Smooth muscle cell (in vitro differentiated cells): ENCODE measurements at regions not wholly inside any gene's neighbourhood (a gene's known extent, or its start where the extent isn't known, plus 50 kb on each side); places are given as distances from the start of the nearest gene placed in this dataset.
"Not testable (repeated sequence)": the region's sequence is repeated elsewhere in the genome, so short reads cannot be mapped to it uniquely, and the experiment has no call there.

ENCODE experiments used
- DNase-seq: peaks from one replicate; lab custom pipeline; 2025; ENCODE audit not compliant: unreplicated experiment; lab: John Stamatoyannopoulos, UW
- H2AFZ ChIP-seq: fragments of 200-600 bp; sonication (generic); 2 replicates; pipeline ENCODE4 v1.6.0; 2016; ENCODE audit warnings: antibody characterized with exemption, low read depth, mild to moderate bottlenecking
- H3F3A ChIP-seq: fragments of 200-600 bp; sonication (generic); 2 replicates; pipeline ENCODE4 v1.6.0; 2017; ENCODE audit warnings: antibody characterized with exemption, low read depth
- H3K27ac ChIP-seq: fragments of 200-600 bp; sonication (generic); 2 replicates; pipeline ENCODE4 v1.5.1; 2016; ENCODE audit warnings: low read depth, mild to moderate bottlenecking
- H3K27me3 ChIP-seq: fragments of 200-600 bp; sonication (generic); 2 replicates; pipeline ENCODE4 v1.6.1; 2016; ENCODE audit warnings: low read depth, mild to moderate bottlenecking
- H3K36me3 ChIP-seq: fragments of 200-600 bp; sonication (generic); 2 replicates; pipeline ENCODE4 v1.5.1; 2016; ENCODE audit warnings: low read depth
- H3K4me1 ChIP-seq: fragments of 200-600 bp; sonication (generic); 2 replicates; pipeline ENCODE4 v1.5.1; 2016; ENCODE audit warnings: low read depth
- H3K4me2 ChIP-seq: fragments of 200-600 bp; sonication (generic); 2 replicates; pipeline ENCODE4 v1.6.0; 2016; ENCODE audit warnings: mild to moderate bottlenecking
- H3K4me3 ChIP-seq: fragments of 200-600 bp; sonication (generic); 2 replicates; pipeline ENCODE4 v1.5.1; 2016; ENCODE audit warnings: mild to moderate bottlenecking
- H3K79me2 ChIP-seq: fragments of 200-600 bp; sonication (generic); 2 replicates; pipeline ENCODE4 v1.6.0; 2016; ENCODE audit warnings: low read depth, mild to moderate bottlenecking
- H3K9ac ChIP-seq: fragments of 200-600 bp; sonication (generic); 2 replicates; pipeline ENCODE4 v1.6.0; 2016; ENCODE audit warnings: low read depth
- H3K9me3 ChIP-seq: fragments of 200-600 bp; sonication (generic); replicated peaks from 2 replicates; pipeline ENCODE4 v1.5.1; 2016; ENCODE audit warnings: low read depth
- H4K20me1 ChIP-seq: fragments of 200-600 bp; sonication (generic); 2 replicates; pipeline ENCODE4 v1.6.0; 2016; ENCODE audit warnings: low read depth
- WGBS: methylation state at CpG from one replicate; pipeline ENCODE4 v1.1.7; 2016; ENCODE audit warnings: low lambda C conversion rate; 5-methylcytosine and 5-hydroxymethylcytosine counted together
- TF ChIP-seq, protein P1 (sequence below): fragments of 200-600 bp; sonication (generic); IDR thresholded peaks from 2 replicates; pipeline ENCODE4 v1.5.1; 2017; ENCODE audit warnings: borderline replicate concordance, mild to moderate bottlenecking, antibody characterized with exemption; ENCODE audit not compliant: insufficient read depth, poor library complexity, severe bottlenecking

DNA sequence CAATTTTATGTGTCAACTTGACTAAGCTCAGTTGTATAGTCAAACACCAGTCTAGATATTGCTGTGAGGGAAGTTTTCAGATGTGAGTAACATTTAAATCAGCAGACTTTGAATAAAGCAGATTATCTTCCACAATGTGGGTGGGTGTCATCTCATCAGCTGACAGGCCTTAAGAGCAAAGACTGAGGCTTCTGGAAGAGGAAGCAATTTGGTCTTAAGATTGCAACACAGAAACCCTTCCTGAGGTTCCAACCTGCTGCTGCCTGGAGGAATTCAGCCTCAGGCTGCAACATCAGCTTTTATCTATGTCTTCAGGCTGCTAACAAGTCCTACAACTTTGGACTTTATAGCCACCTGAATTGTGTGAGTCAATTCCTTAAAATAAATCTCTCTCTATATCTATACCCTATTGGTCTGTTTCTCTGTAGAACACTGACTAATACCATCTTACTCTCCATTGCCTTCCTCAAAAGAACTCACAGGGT, 277.2 kb upstream of the PLET1 start:
- TF ChIP-seq, protein P1, sequence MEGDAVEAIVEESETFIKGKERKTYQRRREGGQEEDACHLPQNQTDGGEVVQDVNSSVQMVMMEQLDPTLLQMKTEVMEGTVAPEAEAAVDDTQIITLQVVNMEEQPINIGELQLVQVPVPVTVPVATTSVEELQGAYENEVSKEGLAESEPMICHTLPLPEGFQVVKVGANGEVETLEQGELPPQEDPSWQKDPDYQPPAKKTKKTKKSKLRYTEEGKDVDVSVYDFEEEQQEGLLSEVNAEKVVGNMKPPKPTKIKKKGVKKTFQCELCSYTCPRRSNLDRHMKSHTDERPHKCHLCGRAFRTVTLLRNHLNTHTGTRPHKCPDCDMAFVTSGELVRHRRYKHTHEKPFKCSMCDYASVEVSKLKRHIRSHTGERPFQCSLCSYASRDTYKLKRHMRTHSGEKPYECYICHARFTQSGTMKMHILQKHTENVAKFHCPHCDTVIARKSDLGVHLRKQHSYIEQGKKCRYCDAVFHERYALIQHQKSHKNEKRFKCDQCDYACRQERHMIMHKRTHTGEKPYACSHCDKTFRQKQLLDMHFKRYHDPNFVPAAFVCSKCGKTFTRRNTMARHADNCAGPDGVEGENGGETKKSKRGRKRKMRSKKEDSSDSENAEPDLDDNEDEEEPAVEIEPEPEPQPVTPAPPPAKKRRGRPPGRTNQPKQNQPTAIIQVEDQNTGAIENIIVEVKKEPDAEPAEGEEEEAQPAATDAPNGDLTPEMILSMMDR = no peak
- no peak overlapping the region for H3K9ac ChIP-seq
- H3K79me2 ChIP-seq = no peaks in the 10 kb centered on the region
- no peak overlapping the region for H2AFZ ChIP-seq
- no peaks in the 10 kb centered on the region for H3F3A ChIP-seq
- H3K9me3 ChIP-seq = no peaks in the 10 kb centered on the region
- no peak overlapping the region for H3K4me3 ChIP-seq
- DNase-seq = no peak
- no peaks in the 10 kb centered on the region for H4K20me1 ChIP-seq
- no peaks in the 10 kb centered on the region for H3K4me1 ChIP-seq
- no peak overlapping the region for H3K4me2 ChIP-seq
- H3K27ac ChIP-seq = no peak overlapping the region
- peaks cover 28% of the 10 kb centered on the region for H3K27me3 ChIP-seq
- no peaks in the 10 kb centered on the region for H3K36me3 ChIP-seq

DNA sequence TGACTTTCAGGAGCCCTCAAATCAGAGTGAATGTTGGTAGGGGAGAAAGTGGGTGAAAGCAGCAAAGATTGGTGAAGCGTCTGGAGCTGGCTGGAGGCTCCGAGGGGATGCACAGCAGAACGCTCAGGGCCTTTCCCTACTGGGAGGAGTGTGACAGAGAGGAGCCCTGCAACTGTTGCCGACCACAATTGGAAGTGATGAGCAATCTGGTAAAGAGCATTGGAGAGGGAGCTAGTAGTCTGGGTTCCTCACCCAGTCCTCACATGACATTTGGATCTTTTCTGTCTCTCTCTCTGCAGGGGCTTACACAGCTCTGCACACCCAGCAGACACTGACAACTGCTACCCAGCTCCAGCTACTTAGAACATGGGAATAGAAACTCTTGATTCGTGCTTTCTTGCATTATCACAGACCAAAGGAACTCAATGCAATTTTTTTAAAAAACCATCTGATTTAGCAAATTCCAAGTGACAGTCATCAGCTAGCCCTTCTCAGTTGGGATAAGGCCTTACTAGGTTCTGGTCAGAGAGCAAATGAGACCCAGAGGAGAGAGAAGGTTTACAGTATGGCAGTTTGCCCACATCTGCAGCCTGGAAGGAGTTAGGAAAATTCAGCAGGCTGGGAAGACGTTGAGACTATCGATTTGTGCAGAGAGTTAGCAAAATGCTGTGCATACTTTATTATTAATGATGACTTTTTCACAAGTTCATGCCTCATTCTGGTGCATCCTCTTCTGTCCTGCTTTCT, 278.0 kb upstream of the PLET1 start:
- H3K9ac ChIP-seq = no peak overlapping the region
- peaks cover 20% of the 10 kb centered on the region for H3K27me3 ChIP-seq
- H2AFZ ChIP-seq = no peak overlapping the region
- no peaks in the 10 kb centered on the region for H3F3A ChIP-seq
- H3K79me2 ChIP-seq = no peaks in the 10 kb centered on the region
- WGBS = 86% methylated on average over 7 of the region's 7 CpGs
- no peaks in the 10 kb centered on the region for H3K9me3 ChIP-seq
- H3K4me1 ChIP-seq = no peaks in the 10 kb centered on the region
- no peaks in the 10 kb centered on the region for H4K20me1 ChIP-seq
- H3K36me3 ChIP-seq = no peaks in the 10 kb centered on the region
- H3K4me2 ChIP-seq = no peak overlapping the region
- TF ChIP-seq, protein P1 = no peak
- H3K4me3 ChIP-seq = no peak overlapping the region
- DNase-seq = no peak
- H3K27ac ChIP-seq = no peak overlapping the region

DNA sequence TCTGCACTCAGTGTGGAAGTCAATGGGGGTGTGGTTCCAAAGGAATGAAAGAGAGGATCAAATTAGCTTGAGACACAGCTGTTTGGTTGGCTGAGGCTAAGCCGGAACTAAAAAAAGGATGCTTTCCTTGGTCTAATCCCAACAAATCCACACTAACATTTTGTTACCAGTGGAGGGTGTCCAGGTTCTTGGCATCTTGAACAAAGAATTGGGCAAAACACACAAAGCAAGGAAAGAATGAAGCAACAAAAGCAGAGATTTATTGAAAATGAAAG, 278.6 kb upstream of the PLET1 start:
- H3K27ac ChIP-seq, H3K4me3 ChIP-seq, H3K4me1 ChIP-seq, DNase-seq, H2AFZ ChIP-seq, H3K9me3 ChIP-seq, H3K9ac ChIP-seq, H3K4me2 ChIP-seq, H3F3A ChIP-seq, H4K20me1 ChIP-seq, H3K79me2 ChIP-seq, H3K36me3 ChIP-seq: not testable (repeated sequence)
- 90% methylated on average over 1 of the region's 1 CpG for WGBS
- peaks cover 15% of the 10 kb centered on the region for H3K27me3 ChIP-seq

DNA sequence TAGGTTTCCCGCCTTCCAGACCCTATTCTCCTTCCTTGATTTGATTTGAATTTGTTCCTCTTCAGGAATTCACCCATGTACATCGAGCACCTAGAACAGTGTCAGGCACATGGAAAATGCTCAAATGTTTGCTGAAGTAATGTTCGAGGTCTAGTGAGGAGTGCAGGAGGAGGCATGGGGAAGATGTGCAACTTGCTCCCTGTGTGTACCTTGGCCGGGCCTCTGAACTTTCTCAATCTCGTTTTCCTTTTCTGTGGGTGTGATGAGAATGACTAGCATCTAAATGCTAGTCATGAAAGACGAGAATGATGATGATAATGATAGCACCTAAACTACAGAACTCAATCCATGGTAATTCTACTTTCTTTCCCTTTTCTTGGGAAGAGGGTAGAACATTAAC, 279.1 kb upstream of the PLET1 start:
- TF ChIP-seq, protein P1 = no peak
- WGBS = 91% methylated on average over 6 of the region's 6 CpGs
- H3K9ac ChIP-seq = no peak overlapping the region

More for the DNA sequence above, 279.1 kb upstream of the PLET1 start:
- Histone ChIP-seq H3K4me1 (no peaks in the 10 kb centered on the region), H3K4me3 (no peak overlapping the region), H3K4me2 (no peak overlapping the region), H3K27ac (no peak overlapping the region), H3K27me3 (peaks cover 10% of the 10 kb centered on the region), H3K9me3 (no peaks in the 10 kb centered on the region), H2AFZ (no peak overlapping the region), H3K79me2 (no peaks in the 10 kb centered on the region), H3F3A (no peaks in the 10 kb centered on the region), H4K20me1 (no peaks in the 10 kb centered on the region), H3K36me3 (no peaks in the 10 kb centered on the region)
- no peak for DNase-seq
